Mesenchymal stem cell (in vitro differentiated cells and primary cell): ENCODE measurements at regions not wholly inside any gene's neighbourhood (a gene's known extent, or its start where the extent isn't known, plus 50 kb on each side); places are given as distances from the start of the nearest gene placed in this dataset.

ENCODE experiments used
- DNase-seq: peaks from one replicate; pipeline ENCODE4 v3.0.0-alpha.2; 2013
- H2AFZ ChIP-seq: one replicate; pipeline ENCODE4 v1.6.1; 2013; ENCODE audit warnings: low read depth, mild to moderate bottlenecking, control low read depth, inconsistent platforms, low read length, moderate library complexity
- H2AK5ac ChIP-seq: 2 replicates; pipeline ENCODE4 v1.6.1; 2013; ENCODE audit warnings: low read length, moderate library complexity, mild to moderate bottlenecking, inconsistent platforms; ENCODE audit not compliant: severe bottlenecking
- H2BK120ac ChIP-seq: one replicate; pipeline ENCODE4 v1.6.1; 2013; ENCODE audit warnings: low read depth, mild to moderate bottlenecking, inconsistent platforms, low read length, moderate library complexity
- H2BK12ac ChIP-seq, 2 experiments: one replicate each; pipeline ENCODE4 v1.6.1; 2013; ENCODE audit warnings: inconsistent platforms in 2 of 2, low read length in 2 of 2, mild to moderate bottlenecking in 2 of 2, moderate library complexity in 2 of 2, control low read depth in 1 of 2
- H2BK15ac ChIP-seq: one replicate; pipeline ENCODE4 v1.6.1; 2013; ENCODE audit warnings: mild to moderate bottlenecking, low read depth, inconsistent platforms; ENCODE audit not compliant: poor library complexity, severe bottlenecking
- H2BK5ac ChIP-seq: 2 replicates; pipeline ENCODE4 v1.6.1; 2013; ENCODE audit warnings: low read depth, mild to moderate bottlenecking, low read length, control low read depth, inconsistent platforms; ENCODE audit not compliant: poor library complexity, severe bottlenecking
- H3K14ac ChIP-seq, 2 experiments: one replicate each; pipeline ENCODE4 v1.6.1; 2013; ENCODE audit warnings: inconsistent platforms in 2 of 2, low read length in 2 of 2, control low read depth in 1 of 2, mild to moderate bottlenecking in 1 of 2, moderate library complexity in 1 of 2
- H3K18ac ChIP-seq, 2 experiments: one replicate each; pipeline ENCODE4 v1.6.1; 2013; ENCODE audit warnings: inconsistent platforms in 2 of 2, low read length in 2 of 2, control low read depth in 1 of 2, low read depth in 1 of 2, mild to moderate bottlenecking in 1 of 2
- H3K23ac ChIP-seq, 2 experiments: one replicate each; pipeline ENCODE4 v1.6.1; 2013; ENCODE audit warnings: inconsistent platforms in 2 of 2, low read length in 2 of 2, mild to moderate bottlenecking in 2 of 2, moderate library complexity in 2 of 2, control low read depth in 1 of 2
- H3K27ac ChIP-seq: 2 replicates; pipeline ENCODE4 v1.5.1; 2013; ENCODE audit warnings: mild to moderate bottlenecking, moderate library complexity, low read length, control low read depth, inconsistent platforms; ENCODE audit not compliant: poor library complexity, severe bottlenecking
- H3K27me3 ChIP-seq, 2 experiments: 2 replicates each; pipeline versions ENCODE4 v1.6.1 to v1.7.0; 2013; ENCODE audit warnings: low read length in 2 of 2, mild to moderate bottlenecking in 2 of 2, moderate library complexity in 2 of 2, control low read depth in 1 of 2, inconsistent platforms in 1 of 2; ENCODE audit not compliant: control insufficient read depth in 1 of 2, insufficient read depth in 1 of 2
- H3K36me3 ChIP-seq, 2 experiments: 2 replicates each; pipeline versions ENCODE4 v1.6.1 to v1.7.0; 2013; ENCODE audit warnings: low read length in 2 of 2, control low read depth in 1 of 2, inconsistent platforms in 1 of 2, low read depth in 1 of 2, mild to moderate bottlenecking in 1 of 2; ENCODE audit not compliant: insufficient read depth in 2 of 2, control insufficient read depth in 1 of 2
- H3K4ac ChIP-seq, 2 experiments: one replicate each; pipeline ENCODE4 v1.6.1; 2013; ENCODE audit warnings: inconsistent platforms in 2 of 2, low read length in 2 of 2, mild to moderate bottlenecking in 2 of 2, moderate library complexity in 2 of 2, control low read depth in 1 of 2, low read depth in 1 of 2
- H3K4me1 ChIP-seq: 2 replicates; pipeline ENCODE4 v1.6.1; 2013; ENCODE audit warnings: low read depth, low read length, control low read depth; ENCODE audit not compliant: control insufficient read depth, insufficient read depth
- H3K4me2 ChIP-seq: 2 replicates; pipeline ENCODE4 v1.6.1; 2013; ENCODE audit warnings: low read length, mild to moderate bottlenecking, inconsistent platforms; ENCODE audit not compliant: poor library complexity, severe bottlenecking
- H3K4me3 ChIP-seq, 2 experiments: 2 replicates each; pipeline versions ENCODE4 v1.5.1 to v1.7.0; 2013; ENCODE audit warnings: low read length in 2 of 2, mild to moderate bottlenecking in 2 of 2, control low read depth in 1 of 2, low read depth in 1 of 2; ENCODE audit not compliant: insufficient read depth in 1 of 2
- H3K79me1 ChIP-seq: replicated peaks from 2 replicates; pipeline ENCODE4 v1.6.1; 2013; ENCODE audit warnings: mild to moderate bottlenecking, control low read depth, low read length, inconsistent platforms; ENCODE audit not compliant: poor library complexity, severe bottlenecking
- H3K9ac ChIP-seq: 2 replicates; pipeline ENCODE4 v1.7.0; 2013; ENCODE audit warnings: mild to moderate bottlenecking, low read length, moderate library complexity
- H3K9me3 ChIP-seq: 2 replicates; pipeline ENCODE4 v1.7.0; 2013; ENCODE audit warnings: mild to moderate bottlenecking, low read length; ENCODE audit not compliant: control insufficient read depth
- H4K8ac ChIP-seq: one replicate; pipeline ENCODE4 v1.6.1; 2013; ENCODE audit warnings: inconsistent platforms, mild to moderate bottlenecking, low read length, moderate library complexity
- H4K91ac ChIP-seq: one replicate; pipeline ENCODE4 v1.6.1; 2013; ENCODE audit warnings: mild to moderate bottlenecking, low read length, inconsistent platforms
- WGBS: methylation state at CpG from one replicate; pipeline ENCODE4 v1.1.7; 2013; ENCODE audit warnings: mixed read lengths; 5-methylcytosine and 5-hydroxymethylcytosine counted together

- no peak overlapping the region for H2BK120ac ChIP-seq
- no peaks in the 10 kb centered on the region for H3K36me3 ChIP-seq
- no peak overlapping the region for H3K27ac ChIP-seq
- DNase-seq = no peak
- peaks cover 18 to 44% of the 10 kb centered on the region in 2 experiments for H3K27me3 ChIP-seq
- no peak overlapping the region for H3K23ac ChIP-seq
- no peak overlapping the region for H4K8ac ChIP-seq
- no peak overlapping the region for H3K14ac ChIP-seq
- H3K4me2 ChIP-seq = no peak overlapping the region
- no peak overlapping the region for H3K9ac ChIP-seq
- H3K4me3 ChIP-seq = no peak overlapping the region
- no peaks in the 10 kb centered on the region for H3K4me1 ChIP-seq
- no peak overlapping the region for H2AFZ ChIP-seq
- no peak overlapping the region for H2AK5ac ChIP-seq
- H3K4ac ChIP-seq = no peak overlapping the region
- H2BK12ac ChIP-seq = no peak overlapping the region
- H2BK5ac ChIP-seq = no peak overlapping the region
- H4K91ac ChIP-seq = no peak overlapping the region
- H3K79me1 ChIP-seq = no peaks in the 10 kb centered on the region
- H3K9me3 ChIP-seq = no peaks in the 10 kb centered on the region
- no peak overlapping the region for H2BK15ac ChIP-seq
- H3K18ac ChIP-seq = no peak overlapping the region
Observed at GRCh38 chr18:22337833-22338232, 79.9 kb downstream of the CTAGE1 start.

- H3K79me1 ChIP-seq = no peaks in the 10 kb centered on the region
- no peak overlapping the region for H3K18ac ChIP-seq
- H3K4me1 ChIP-seq = no peaks in the 10 kb centered on the region
- peaks cover 18 to 49% of the 10 kb centered on the region in 2 experiments for H3K27me3 ChIP-seq
- no peak overlapping the region for H3K4me2 ChIP-seq
- WGBS = 74% methylated on average over 3 of the region's 3 CpGs
- no peaks in the 10 kb centered on the region for H3K9me3 ChIP-seq
- DNase-seq = peak; percentile 62
- no peak overlapping the region for H2BK120ac ChIP-seq
- no peak overlapping the region for H3K14ac ChIP-seq
- no peak overlapping the region for H3K4me3 ChIP-seq
- H3K23ac ChIP-seq = no peak overlapping the region
- no peak overlapping the region for H3K9ac ChIP-seq
- H3K4ac ChIP-seq = no peak overlapping the region
- H2BK15ac ChIP-seq = no peak overlapping the region
- H4K8ac ChIP-seq = no peak overlapping the region
- H4K91ac ChIP-seq = no peak overlapping the region
- no peak overlapping the region for H3K27ac ChIP-seq
- no peak overlapping the region for H2AK5ac ChIP-seq
- H3K36me3 ChIP-seq = no peaks in the 10 kb centered on the region
- no peak overlapping the region for H2BK12ac ChIP-seq
- H2BK5ac ChIP-seq = no peak overlapping the region
- H2AFZ ChIP-seq = no peak overlapping the region
Observed at GRCh38 chr18:22337306-22337705, 80.4 kb downstream of the CTAGE1 start.

GRCh38 chr18:22336406-22336805 is 81.3 kb downstream of the CTAGE1 start:
- Histone ChIP-seq H3K27ac (no peak overlapping the region), H2BK5ac (no peak overlapping the region), H3K4me3 (no peak overlapping the region), H3K9ac (no peak overlapping the region), H3K79me1 (no peaks in the 10 kb centered on the region), H2BK15ac (no peak overlapping the region), H3K4ac (no peak overlapping the region), H2BK12ac (no peak overlapping the region), H3K4me1 (no peaks in the 10 kb centered on the region), H3K14ac (no peak overlapping the region), H3K4me2 (no peak overlapping the region), H3K9me3 (no peaks in the 10 kb centered on the region), H3K18ac (no peak overlapping the region), H2AK5ac (no peak overlapping the region), H3K23ac (no peak overlapping the region), H4K8ac (no peak overlapping the region), H3K36me3 (no peaks in the 10 kb centered on the region), H4K91ac (peak overlapping the region; percentile 23), H2AFZ (no peak overlapping the region), H3K27me3 (peaks cover 21 to 56% of the 10 kb centered on the region in 2 experiments), H2BK120ac (no peak overlapping the region)
- DNase-seq = no peak
- whole genome bisulfite sequencing = 93% methylated on average over 4 of the region's 4 CpGs

- Histone ChIP-seq H3K23ac (no peak overlapping the region), H3K27me3 (peaks cover 24 to 60% of the 10 kb centered on the region in 2 experiments), H3K4me3 (no peak overlapping the region), H4K8ac (peak overlapping the region; percentile 59), H3K18ac (no peak overlapping the region), H3K9me3 (no peaks in the 10 kb centered on the region), H4K91ac (peak overlapping the region; percentile 1), H2BK120ac (no peak overlapping the region), H2AK5ac (no peak overlapping the region), H3K4me1 (no peaks in the 10 kb centered on the region), H3K4me2 (no peak overlapping the region), H2AFZ (no peak overlapping the region), H2BK5ac (no peak overlapping the region), H3K36me3 (no peaks in the 10 kb centered on the region), H3K4ac (peak overlapping the region in 1 of 2 experiments; percentile 26), H2BK12ac (peak overlapping the region in 1 of 2 experiments; percentile 60), H3K14ac (no peak overlapping the region), H3K27ac (no peak overlapping the region), H3K79me1 (no peaks in the 10 kb centered on the region), H3K9ac (no peak overlapping the region), H2BK15ac (peak overlapping the region; percentile 23)
- no peak for DNase-seq
- 73% methylated on average over 15 of the region's 15 CpGs for WGBS
Observed at GRCh38 chr18:22335731-22336198, 82.0 kb downstream of the CTAGE1 start.
